GM10266 (cell line): ENCODE measurements at regions not wholly inside any gene's neighbourhood (a gene's known extent, or its start where the extent isn't known, plus 50 kb on each side); places are given as distances from the start of the nearest gene placed in this dataset.
A peak's percentile ranks its signal among the peaks of the same experiment; 100 is the strongest.

Experiments used
- DNase-seq: peaks from one replicate; pipeline ENCODE4 v3.0.0; 2012; ENCODE audit errors: extremely low spot score
- TF ChIP-seq, protein P1 (sequence below): IDR thresholded peaks from 2 replicates; pipeline ENCODE4 v1.5.1; 2012; ENCODE audit warnings: mild to moderate bottlenecking, low read depth; ENCODE audit not compliant: control insufficient read depth, insufficient read depth; ENCODE audit errors: missing control alignments

DNA sequence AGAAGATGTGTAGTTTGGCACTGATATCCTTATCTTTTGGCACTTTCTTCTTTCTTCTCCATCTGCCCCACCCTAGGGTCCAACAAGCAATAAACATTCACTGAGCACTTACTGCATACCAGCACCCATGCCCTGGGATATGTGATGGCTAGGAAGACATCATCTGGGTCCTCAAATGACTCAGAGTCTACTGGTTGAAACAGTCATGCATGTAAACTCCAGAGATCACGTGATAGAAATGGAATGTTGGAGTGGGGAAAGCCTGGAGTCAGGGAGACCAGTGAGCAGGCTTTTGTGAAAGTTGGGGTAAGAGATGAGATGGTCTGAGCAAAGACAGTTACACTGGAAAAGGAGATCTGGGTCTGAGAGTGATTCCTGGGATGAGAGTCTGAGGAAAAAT lies 724.9 kb upstream of the TENM4 start:
- no peak for DNase-seq
- TF ChIP-seq, protein P1, sequence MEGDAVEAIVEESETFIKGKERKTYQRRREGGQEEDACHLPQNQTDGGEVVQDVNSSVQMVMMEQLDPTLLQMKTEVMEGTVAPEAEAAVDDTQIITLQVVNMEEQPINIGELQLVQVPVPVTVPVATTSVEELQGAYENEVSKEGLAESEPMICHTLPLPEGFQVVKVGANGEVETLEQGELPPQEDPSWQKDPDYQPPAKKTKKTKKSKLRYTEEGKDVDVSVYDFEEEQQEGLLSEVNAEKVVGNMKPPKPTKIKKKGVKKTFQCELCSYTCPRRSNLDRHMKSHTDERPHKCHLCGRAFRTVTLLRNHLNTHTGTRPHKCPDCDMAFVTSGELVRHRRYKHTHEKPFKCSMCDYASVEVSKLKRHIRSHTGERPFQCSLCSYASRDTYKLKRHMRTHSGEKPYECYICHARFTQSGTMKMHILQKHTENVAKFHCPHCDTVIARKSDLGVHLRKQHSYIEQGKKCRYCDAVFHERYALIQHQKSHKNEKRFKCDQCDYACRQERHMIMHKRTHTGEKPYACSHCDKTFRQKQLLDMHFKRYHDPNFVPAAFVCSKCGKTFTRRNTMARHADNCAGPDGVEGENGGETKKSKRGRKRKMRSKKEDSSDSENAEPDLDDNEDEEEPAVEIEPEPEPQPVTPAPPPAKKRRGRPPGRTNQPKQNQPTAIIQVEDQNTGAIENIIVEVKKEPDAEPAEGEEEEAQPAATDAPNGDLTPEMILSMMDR: no peak

DNA sequence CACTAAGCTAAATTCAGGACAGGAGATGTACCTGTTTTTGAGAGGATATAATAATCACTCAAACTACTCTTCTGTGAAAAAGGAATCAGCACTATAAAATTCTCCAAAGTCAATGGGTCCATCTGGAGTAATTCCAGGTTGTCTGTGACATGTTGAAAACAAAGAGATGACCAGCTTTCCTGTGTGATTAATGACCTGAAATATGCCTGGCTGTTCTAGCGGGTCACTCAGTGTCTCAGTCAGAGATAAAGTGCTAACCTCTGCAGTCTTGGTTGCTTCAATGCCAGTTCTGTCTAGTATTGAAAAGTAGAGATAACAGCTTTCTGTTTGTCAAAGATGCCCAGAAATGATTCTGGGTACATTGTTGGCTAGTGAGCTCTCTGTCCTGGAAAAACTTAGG lies 722.6 kb upstream of the TENM4 start:
- TF ChIP-seq, protein P1: no peak
- DNase-seq: no peak

DNA sequence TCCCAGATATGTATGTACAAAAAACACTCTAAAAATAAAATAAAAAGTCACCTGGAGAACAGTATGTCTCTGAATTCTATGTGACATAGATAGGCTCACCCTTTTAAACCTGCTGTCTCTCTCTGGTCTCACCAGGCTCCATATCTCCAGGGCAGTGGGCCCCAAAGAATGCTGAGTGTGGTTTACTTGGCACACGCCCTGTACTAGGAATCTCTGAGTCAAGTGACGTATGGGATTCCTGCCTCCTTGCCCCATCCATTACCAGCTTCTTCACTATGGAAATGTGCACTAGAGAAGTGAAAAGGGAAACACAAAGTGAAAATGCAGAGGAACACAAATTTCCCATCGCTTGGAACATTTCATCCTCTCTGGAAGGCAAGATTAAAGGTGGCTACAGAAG lies 722.2 kb upstream of the TENM4 start:
- DNase-seq: no peak
- TF ChIP-seq, protein P1: no peak

DNA sequence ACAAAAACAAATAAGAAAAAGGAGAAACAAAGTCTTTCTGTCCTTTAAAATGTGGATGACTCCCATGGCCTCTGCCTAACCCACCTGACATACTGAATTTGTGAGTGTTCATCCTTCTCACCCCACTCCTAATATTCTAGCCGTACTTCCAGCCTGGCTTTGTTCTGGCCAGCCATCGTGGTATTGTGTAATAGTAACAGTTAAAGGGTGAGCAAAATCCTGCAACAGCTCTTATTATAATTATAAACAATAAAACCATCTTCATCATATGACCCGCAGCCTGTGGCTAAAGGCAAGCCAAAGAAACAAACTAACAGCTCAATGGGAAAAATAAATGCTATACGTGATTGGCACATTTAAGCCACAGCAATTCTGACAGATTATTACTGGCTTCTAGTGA lies 721.6 kb upstream of the TENM4 start:
- TF ChIP-seq, protein P1: no peak
- DNase-seq: no peak

DNA sequence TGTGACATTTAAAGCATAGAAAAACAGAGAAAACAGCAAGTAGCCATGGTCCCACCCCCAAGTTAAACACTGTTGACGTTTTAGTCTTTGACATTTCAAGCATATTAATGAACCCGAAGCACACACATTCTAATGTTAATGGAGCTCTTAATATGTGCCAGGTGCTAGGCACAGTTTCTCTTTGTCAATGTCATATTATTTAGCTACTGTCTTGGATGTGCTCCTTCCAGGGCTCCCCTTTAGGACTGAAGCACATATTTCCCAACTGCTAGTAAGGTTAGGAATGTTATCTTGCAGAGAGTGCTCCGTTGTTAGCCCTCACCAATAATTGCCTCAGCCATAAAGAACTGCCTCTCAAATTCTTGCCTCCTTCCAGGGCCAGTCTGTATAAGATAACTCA lies 716.6 kb upstream of the TENM4 start:
- DNase-seq: no peak

DNA sequence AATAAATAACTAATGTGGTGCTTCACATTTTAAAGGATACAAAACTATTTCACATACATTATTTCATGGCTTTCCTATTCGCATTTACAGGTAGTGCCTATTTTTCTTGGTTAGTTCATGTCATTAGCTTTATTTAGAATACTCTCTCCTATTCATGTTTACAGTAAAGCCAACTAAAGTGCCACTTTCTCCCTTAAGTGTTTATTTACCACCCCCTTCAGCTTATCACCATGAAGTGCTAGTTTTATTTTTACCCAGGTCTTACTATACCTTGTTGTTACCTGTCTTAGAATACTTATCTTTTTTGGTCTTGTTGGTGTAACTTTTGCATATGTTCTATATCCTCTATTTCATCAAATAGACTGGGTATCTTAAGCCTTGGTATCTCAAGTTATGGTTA lies 715.2 kb upstream of the TENM4 start:
- DNase-seq: no peak
- TF ChIP-seq, protein P1: no peak

More for the DNA sequence above, 716.6 kb upstream of the TENM4 start:
- TF ChIP-seq, protein P1: no peak

DNA sequence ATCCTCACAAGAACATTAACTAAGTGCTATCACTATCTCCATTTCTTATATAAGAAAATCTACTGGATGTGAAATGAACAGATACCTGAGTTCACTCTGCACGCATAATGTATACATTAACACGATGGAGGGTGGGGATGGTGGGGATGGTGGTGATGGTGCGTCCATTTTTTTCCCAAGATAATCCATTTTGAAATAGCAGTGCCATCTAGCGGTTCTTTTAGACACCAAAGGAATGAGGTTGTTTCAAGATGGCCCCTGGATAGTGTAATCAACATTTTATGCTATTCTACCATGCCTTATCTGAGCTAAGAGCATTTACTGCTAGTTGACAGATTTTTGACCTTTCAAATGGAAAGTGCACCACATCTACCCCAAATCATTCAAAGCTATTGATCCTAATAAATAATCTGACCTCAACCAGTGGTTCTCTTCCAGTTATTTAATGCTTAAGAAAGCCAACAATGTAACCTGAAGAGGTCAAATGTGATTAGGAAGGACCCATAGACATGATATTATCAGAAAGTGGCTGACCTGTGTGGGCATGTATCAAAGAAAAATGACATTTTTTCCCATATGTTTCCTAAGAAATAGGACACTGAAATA lies 714.7 kb upstream of the TENM4 start:
- TF ChIP-seq, protein P1: peak; percentile 47
- peak; percentile 6 for DNase-seq
